HFFc6 (cell line): ENCODE measurements at regions not wholly inside any gene's neighbourhood (a gene's known extent, or its start where the extent isn't known, plus 50 kb on each side); places are given as distances from the start of the nearest gene placed in this dataset.
"Not testable (repeated sequence)": the region's sequence is repeated elsewhere in the genome, so short reads cannot be mapped to it uniquely, and the experiment has no call there.

Experiments used
- DNase-seq: peaks from one replicate; pipeline ENCODE4 v3.0.0-alpha.2; 2018
- H3K27ac Mint-ChIP-seq: 2 replicates; pipeline ENCODE4 v1.8.0; 2020; ENCODE audit warnings: mild to moderate bottlenecking, mixed read lengths
- H3K27me3 Mint-ChIP-seq: 2 replicates; pipeline ENCODE4 v1.8.0; 2021; ENCODE audit warnings: mild to moderate bottlenecking, moderate library complexity, mixed read lengths; ENCODE audit not compliant: insufficient read depth
- H3K36me3 Mint-ChIP-seq: 2 replicates; pipeline ENCODE4 v1.8.0; 2021; ENCODE audit warnings: low read depth, mixed read lengths
- H3K4me1 Mint-ChIP-seq: 2 replicates; pipeline ENCODE4 v1.8.0; 2020; ENCODE audit warnings: low read depth, mixed read lengths
- H3K4me3 Mint-ChIP-seq: 2 replicates; pipeline ENCODE4 v1.8.0; 2020; ENCODE audit warnings: mild to moderate bottlenecking, moderate library complexity, mixed read lengths
- H3K9me3 Mint-ChIP-seq: 2 replicates; pipeline ENCODE4 v1.8.0; 2020; ENCODE audit warnings: mild to moderate bottlenecking, mixed read lengths
- TF ChIP-seq, protein P1 (sequence below): fragments of 200-600 bp; sonication (generic); IDR thresholded peaks from 2 replicates; pipeline ENCODE4 v1.5.0; 2021; ENCODE audit warnings: antibody characterized with exemption, mild to moderate bottlenecking

DNA sequence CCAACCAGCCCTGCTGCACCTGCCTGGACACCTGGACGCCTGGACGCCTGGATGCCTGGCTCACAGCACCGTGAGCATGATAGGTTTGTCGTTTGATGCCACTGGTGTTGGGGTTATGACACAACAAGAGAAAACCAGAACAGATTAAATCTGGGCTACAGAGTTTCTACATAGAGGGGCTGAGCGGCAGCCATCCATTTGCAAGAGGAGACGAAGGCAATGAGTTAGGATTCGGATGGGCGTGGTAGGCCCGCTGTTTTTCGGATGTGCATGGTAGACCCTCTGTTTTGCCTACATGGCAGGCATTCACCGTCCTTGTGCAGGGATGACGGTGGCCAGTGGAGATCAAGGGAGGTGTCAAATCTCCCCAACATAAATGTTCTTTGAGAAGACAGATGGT is 121.5 kb upstream of the RNF32 start:
- H3K27me3 Mint-ChIP-seq, result no peaks in the 10 kb centered on the region; the same call in 1 of the 2 replicates
- H3K9me3 Mint-ChIP-seq, result peaks cover 27% of the 10 kb centered on the region
- no peak overlapping the region for H3K27ac Mint-ChIP-seq
- DNase-seq, result no peak
- no peak overlapping the region for H3K4me3 Mint-ChIP-seq
- H3K4me1 Mint-ChIP-seq, result no peaks in the 10 kb centered on the region
- TF ChIP-seq, protein P1, sequence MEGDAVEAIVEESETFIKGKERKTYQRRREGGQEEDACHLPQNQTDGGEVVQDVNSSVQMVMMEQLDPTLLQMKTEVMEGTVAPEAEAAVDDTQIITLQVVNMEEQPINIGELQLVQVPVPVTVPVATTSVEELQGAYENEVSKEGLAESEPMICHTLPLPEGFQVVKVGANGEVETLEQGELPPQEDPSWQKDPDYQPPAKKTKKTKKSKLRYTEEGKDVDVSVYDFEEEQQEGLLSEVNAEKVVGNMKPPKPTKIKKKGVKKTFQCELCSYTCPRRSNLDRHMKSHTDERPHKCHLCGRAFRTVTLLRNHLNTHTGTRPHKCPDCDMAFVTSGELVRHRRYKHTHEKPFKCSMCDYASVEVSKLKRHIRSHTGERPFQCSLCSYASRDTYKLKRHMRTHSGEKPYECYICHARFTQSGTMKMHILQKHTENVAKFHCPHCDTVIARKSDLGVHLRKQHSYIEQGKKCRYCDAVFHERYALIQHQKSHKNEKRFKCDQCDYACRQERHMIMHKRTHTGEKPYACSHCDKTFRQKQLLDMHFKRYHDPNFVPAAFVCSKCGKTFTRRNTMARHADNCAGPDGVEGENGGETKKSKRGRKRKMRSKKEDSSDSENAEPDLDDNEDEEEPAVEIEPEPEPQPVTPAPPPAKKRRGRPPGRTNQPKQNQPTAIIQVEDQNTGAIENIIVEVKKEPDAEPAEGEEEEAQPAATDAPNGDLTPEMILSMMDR, result no peak
- H3K36me3 Mint-ChIP-seq, result peaks cover 8% of the 10 kb centered on the region; the same call in 1 of the 2 replicates

DNA sequence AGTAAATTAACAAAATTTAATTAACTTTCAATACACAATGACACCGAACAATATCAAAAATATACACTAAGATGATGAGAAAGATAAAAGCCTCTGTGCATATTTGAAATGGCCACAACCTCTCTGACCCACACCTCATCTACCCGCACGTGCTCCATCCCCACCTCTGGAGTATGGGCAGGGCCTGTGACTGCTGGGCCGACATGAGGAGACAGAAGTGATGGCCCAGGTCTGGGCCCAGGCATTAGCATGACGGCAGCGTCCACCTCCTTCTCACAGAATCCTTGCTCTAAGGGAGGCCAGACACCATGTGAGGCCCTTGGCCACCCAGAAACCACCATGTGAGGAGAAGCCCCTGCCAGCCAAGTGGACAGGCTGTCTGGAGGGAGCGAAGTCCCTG is 122.1 kb upstream of the RNF32 start:
- H3K4me3 Mint-ChIP-seq, result no peak overlapping the region

DNA sequence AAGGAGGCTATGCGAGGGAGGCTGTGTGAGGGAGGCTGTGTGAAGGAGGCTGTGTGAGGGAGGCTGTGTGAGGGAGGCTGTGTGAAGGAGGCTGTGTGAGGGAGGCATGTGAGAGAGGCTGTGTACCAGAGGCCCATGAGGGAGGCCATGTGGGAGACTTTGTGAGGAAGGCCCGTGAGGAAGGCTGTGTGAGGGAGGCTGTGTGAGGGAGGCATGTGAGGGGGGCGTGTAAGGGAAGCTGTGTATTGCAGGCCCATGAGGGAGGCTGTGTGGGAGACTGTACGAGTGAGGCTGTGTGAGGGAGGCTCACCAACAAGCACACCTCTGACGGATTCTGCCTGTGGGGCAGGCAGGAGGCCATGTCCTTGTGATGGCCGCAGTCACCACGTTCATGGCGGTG is 122.7 kb upstream of the RNF32 start:
- H3K4me3 Mint-ChIP-seq, H3K27me3 Mint-ChIP-seq, H3K27ac Mint-ChIP-seq, H3K36me3 Mint-ChIP-seq, H3K4me1 Mint-ChIP-seq, DNase-seq: not testable (repeated sequence)
- H3K9me3 Mint-ChIP-seq, result peaks cover 21% of the 10 kb centered on the region

More for the DNA sequence above, 122.1 kb upstream of the RNF32 start:
- no peaks in the 10 kb centered on the region for H3K4me1 Mint-ChIP-seq
- peaks cover 27% of the 10 kb centered on the region for H3K9me3 Mint-ChIP-seq
- H3K27me3 Mint-ChIP-seq, result no peaks in the 10 kb centered on the region; the same call in 1 of the 2 replicates
- TF ChIP-seq, protein P1, result no peak
- no peak overlapping the region for H3K27ac Mint-ChIP-seq
- H3K36me3 Mint-ChIP-seq, result peaks cover 8% of the 10 kb centered on the region; the same call in 1 of the 2 replicates
- DNase-seq, result no peak

DNA sequence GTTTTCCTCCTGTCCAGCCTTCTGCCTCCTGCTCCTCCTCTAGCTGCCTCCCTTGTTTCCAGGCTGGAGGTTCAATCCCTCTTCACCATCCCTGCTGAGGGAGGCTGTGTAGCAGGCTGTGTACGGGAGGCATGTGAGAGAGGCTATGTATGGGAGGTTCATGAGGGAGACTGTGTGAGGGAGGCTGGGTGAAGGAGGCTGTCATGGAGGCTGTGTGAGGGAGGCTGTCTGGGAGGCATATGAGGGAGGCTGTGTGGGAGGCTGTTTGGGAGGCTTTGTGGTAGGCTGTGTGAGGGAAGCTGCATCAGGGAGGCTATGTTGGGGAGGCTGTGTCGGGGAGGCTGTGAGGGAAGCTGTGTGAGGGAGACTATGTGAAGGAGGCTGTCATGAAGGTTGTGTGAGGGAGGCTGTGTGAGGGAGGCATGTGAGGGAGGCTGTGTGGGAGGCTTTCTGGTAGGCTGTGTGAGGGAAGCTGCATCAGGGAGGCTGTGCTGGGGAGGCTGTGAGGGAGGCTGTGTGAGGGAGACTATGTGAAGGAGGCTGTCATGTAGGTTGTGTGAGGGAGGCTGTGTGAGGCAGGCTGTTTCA is 123.7 kb upstream of the RNF32 start:
- Mint-ChIP-seq H3K4me3 (no peak overlapping the region), H3K27me3 (no peaks in the 10 kb centered on the region; the same call in 1 of the 2 replicates), H3K4me1 (no peaks in the 10 kb centered on the region), H3K27ac (no peak overlapping the region), H3K36me3 (0 out of 2 replicates have a peak, but pooled peaks cover 4% of the 10 kb centered on the region), H3K9me3 (peaks cover 19% of the 10 kb centered on the region)
- DNase-seq, result no peak
- TF ChIP-seq, protein P1, result no peak

DNA sequence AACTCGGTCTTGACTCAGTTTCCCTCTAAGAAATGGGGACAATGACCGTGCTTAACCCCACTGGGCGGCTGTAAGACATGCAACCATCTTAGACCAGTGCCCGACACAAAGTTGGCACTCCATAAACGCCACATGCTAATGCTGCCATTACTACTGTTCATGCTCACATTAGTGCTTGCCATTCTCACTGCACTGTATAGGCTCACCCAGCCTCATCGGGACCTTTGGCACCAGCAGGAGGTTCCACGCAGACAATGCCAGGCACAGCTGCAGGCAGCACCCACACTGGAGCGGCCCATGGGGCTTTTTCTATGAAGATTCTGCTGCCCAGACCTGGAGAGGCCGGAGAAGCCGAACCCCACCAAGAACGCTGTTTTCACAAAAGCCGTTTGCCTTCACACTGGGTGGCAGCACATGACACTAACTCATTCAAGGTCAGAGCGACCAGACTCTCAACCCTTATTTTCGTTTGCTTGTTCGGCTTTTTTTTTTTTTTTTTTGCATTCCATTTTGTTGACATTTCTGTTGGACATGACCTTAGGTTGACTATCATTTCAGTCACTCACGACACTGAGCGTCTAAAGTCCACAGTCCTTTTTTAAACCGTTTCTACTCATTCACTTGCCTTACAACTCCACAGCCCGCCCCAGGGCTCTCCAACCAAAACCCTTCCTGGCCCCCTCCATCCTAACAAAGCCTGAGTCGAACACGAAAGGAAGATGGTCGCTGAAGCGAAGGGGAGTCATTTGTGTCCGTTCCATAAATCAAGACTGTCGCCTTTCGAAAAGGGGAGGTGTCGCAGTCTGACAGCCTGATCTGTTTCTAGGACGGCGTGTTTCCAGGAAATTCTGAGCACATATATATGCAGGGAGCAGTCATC is 124.4 kb upstream of the RNF32 start:
- H3K4me3 Mint-ChIP-seq, result no peak overlapping the region
- no peaks in the 10 kb centered on the region; the same call in 1 of the 2 replicates for H3K27me3 Mint-ChIP-seq

More for the DNA sequence above, 124.4 kb upstream of the RNF32 start:
- DNase-seq, result no peak
- Mint-ChIP-seq H3K4me1 (no peaks in the 10 kb centered on the region), H3K9me3 (peaks cover 23% of the 10 kb centered on the region), H3K36me3 (0 out of 2 replicates have a peak, but pooled peaks cover 7% of the 10 kb centered on the region), H3K27ac (no peak overlapping the region)
- TF ChIP-seq, protein P1, result no peak
